Erythroblast (primary cell): ENCODE measurements at regions not wholly inside any gene's neighbourhood (a gene's known extent, or its start where the extent isn't known, plus 50 kb on each side); places are given as distances from the start of the nearest gene placed in this dataset.

Experiments
- GATA1 ChIP-seq: IDR thresholded peaks from 2 replicates; pipeline ENCODE4 v1.6.1; 2011; ENCODE audit warnings: low read depth, mild to moderate bottlenecking, control low read depth, low read length, moderate library complexity
- POLR2A ChIP-seq: IDR thresholded peaks from 2 replicates; pipeline ENCODE4 v1.6.1; 2011; ENCODE audit warnings: mild to moderate bottlenecking, low read length

DNA sequence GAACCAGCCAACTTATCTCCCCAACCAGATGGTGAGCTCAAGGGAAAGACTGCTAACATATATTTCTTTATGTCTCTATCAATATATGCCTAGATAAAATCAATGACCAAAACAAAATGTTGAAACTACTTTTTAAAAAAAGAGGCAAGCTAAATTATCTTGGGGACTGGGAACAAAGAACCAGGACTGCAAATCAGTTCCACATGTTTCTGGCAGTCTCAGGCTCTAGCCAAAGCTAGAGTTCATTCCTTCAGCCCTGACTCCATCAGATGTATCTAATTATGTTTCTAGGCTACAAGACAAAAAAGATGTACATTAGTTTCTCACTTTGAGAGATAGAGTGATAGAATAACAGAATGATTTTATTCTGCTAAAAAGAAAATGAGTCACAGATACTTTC is 1290.3 kb upstream of the SORCS1 start:
- TF ChIP-seq POLR2A: no peak
- no peak for TF ChIP-seq GATA1
